ENCODE measurements at regions not wholly inside any gene's neighbourhood (a gene's known extent, or its start where the extent isn't known, plus 50 kb on each side); places are given as distances from the start of the nearest gene placed in this dataset.

- Histone ChIP-seq H3K27me3 (ENCODE audit: control insufficient read depth in 2 of 2, insufficient read depth in 2 of 2, low read length in 2 of 2) (no peaks in the 10 kb centered on the region), H3K27ac (ENCODE audit: low read depth, low read length) (no peak overlapping the region), H3K4me1 (ENCODE audit: control insufficient read depth in 2 of 2, insufficient read depth in 2 of 2, low read length in 2 of 2) (no peaks in the 10 kb centered on the region), H3K36me3 (ENCODE audit: control insufficient read depth in 2 of 3, insufficient read depth in 3 of 3, low read length in 3 of 3) (no peaks in the 10 kb centered on the region), H3K9me3 (ENCODE audit: control insufficient read depth in 2 of 3, low read length in 3 of 3) (no peaks in the 10 kb centered on the region), H3K4me3 (ENCODE audit: low read length) (no peak overlapping the region)
- Mint-ChIP-seq H3K4me3 (no peak overlapping the region), H3K27me3 (no peaks in the 10 kb centered on the region), H3K27ac (no peak overlapping the region), H3K36me3 (no peaks in the 10 kb centered on the region), H3K9me3 (peaks cover 0 to 4% (median 0%) of the 10 kb centered on the region in 11 donors), H3K4me1 (peaks cover 0 to 2% (median 0%) of the 10 kb centered on the region in 7 donors)
- ChIA-PET POLR2A (no interaction called here), CTCF (no interaction called here)
- intact Hi-C loops (cut with micrococcal nuclease), result no loop called here
- DNase-seq, result no peak
- no peak for ATAC-seq
These were observed 176.9 kb downstream of the MN1 start for GRCh38 chr22:27624705-27625104.

DNA sequence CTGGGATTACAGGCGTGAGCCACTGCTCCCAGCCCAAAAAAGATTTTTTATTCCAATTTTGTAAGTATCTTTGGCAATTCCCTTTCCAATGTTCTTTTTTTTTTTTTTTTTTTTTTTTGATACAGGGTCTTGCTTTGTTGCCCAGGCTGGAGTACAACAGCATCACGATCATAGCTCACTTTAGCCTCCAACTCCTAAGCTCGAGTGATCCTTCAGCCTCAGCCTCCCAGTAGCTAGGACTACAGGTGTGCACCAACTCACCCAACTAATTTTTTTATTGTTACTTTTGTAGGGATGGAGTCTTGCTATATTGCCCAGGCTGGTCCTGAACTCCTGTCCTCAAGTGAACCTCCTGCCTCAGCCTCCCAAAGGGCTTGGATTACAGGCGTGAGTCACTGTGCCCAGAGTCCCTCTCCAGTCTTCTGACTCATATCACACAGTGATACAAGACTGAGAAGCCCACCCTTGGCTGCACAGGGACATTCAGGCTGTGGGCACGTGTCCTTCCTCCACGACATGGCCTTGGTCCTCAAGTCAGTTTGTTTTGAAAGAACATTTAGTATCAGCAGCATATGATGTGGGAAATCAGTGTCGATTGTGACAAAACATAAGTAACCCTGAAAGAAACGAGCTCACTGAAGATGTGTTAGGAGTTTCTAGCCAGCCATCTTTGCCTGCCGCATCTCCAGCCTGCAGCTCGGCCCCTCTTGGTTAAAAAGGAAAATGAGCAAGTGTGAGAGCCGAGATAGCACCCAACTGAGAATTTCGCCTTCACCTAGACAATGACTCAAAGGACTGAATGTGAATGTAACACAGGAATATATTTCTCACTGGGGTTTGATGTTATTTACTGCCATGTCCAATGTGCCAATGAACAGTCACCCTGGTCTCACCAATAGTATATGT, 175.5 kb downstream of the MN1 start:
- no peaks in the 10 kb centered on the region for H3K27me3 ChIP-seq (ENCODE audit: control insufficient read depth in 2 of 2, insufficient read depth in 2 of 2, low read length in 2 of 2)
- CTCF ChIA-PET, result no interaction called here
- no peaks in the 10 kb centered on the region for H3K9me3 ChIP-seq (ENCODE audit: control insufficient read depth in 2 of 3, low read length in 3 of 3)

DNA sequence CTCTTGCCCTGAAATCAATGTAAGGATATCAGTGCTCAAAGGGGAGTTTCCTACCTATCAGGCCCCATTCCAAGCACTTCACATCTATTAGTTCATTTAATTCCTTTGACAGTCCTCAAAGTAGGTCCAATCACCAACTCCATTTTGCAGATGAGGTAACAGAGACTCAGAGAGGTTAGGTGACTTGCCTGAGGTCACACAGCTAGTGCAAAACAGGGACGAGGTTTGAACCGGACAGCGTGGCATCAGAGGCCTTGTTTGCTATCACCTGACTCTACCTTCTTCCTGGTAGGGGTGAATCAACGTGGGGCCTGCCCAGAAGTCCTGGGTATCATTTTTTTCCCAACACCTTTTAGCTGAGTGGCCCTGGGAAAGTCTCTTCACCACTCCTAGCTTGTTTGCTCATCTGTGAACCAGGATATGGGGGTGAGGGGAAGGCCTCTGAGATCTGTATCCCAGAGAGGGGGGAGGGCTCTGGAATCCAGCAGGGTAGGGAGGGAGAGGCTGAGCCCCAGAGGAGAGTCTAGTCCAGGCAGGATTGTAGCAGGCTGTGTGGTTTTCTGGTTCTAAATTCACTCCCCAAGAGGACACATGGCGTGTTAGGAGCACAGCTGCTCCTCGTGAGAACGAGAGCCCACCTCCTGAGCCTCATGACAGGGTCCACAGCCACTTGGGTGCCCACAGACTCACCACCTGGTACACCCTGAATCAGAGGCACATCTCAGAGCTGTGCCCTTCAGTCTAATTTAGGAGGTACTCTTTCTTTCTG, 174.7 kb downstream of the MN1 start:
- POLR2A ChIA-PET, result no interaction called here
- no peak overlapping the region for H3K27ac Mint-ChIP-seq
- no peaks in the 10 kb centered on the region for H3K27me3 ChIP-seq (ENCODE audit: control insufficient read depth in 2 of 2, insufficient read depth in 2 of 2, low read length in 2 of 2)

More for the DNA sequence above, 175.5 kb downstream of the MN1 start:
- POLR2A ChIA-PET, result no interaction called here
- peaks cover 0 to 2% (median 0%) of the 10 kb centered on the region in 7 donors for H3K4me1 Mint-ChIP-seq
- no peaks in the 10 kb centered on the region for H3K36me3 Mint-ChIP-seq
- Histone ChIP-seq H3K27ac (ENCODE audit: low read depth, low read length) (no peak overlapping the region), H3K4me1 (ENCODE audit: control insufficient read depth in 2 of 2, insufficient read depth in 2 of 2, low read length in 2 of 2) (no peaks in the 10 kb centered on the region), H3K36me3 (ENCODE audit: control insufficient read depth in 2 of 3, insufficient read depth in 3 of 3, low read length in 3 of 3) (no peaks in the 10 kb centered on the region), H3K4me3 (ENCODE audit: low read length) (no peak overlapping the region)
- H3K27ac Mint-ChIP-seq, result no peak overlapping the region
- no peak for ATAC-seq
- intact Hi-C loops (cut with micrococcal nuclease), result no loop called here
- H3K27me3 Mint-ChIP-seq, result no peaks in the 10 kb centered on the region
- H3K9me3 Mint-ChIP-seq, result peaks cover 0 to 4% (median 0%) of the 10 kb centered on the region in 11 donors
- H3K4me3 Mint-ChIP-seq, result no peak overlapping the region
- no peak for DNase-seq

DNA sequence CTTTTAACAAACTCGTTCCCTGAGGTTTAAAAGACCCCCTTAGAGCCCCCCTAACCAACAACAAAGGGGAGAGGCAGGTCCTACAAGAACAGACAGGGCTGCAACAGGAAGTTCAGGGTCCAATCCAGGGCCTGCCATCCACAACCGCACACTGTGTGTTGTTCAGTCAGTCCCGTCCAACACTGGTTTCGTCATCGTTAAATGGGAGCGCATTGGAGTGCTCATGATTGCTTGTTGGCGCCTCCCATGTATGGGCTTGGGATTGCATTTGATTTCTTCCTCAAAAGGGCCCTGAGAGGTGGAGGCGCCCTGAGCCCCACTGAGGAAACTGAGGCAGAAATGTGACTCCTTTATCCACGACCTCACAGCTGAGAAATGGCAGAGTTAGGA, 174.1 kb downstream of the MN1 start:
- Histone ChIP-seq H3K4me3 (ENCODE audit: low read length) (no peak overlapping the region), H3K36me3 (ENCODE audit: control insufficient read depth in 2 of 3, insufficient read depth in 3 of 3, low read length in 3 of 3) (no peaks in the 10 kb centered on the region), H3K4me1 (ENCODE audit: control insufficient read depth in 2 of 2, insufficient read depth in 2 of 2, low read length in 2 of 2) (no peaks in the 10 kb centered on the region), H3K9me3 (ENCODE audit: control insufficient read depth in 2 of 3, low read length in 3 of 3) (no peaks in the 10 kb centered on the region), H3K27ac (ENCODE audit: low read depth, low read length) (no peak overlapping the region), H3K27me3 (ENCODE audit: control insufficient read depth in 2 of 2, insufficient read depth in 2 of 2, low read length in 2 of 2) (no peaks in the 10 kb centered on the region)
- DNase-seq (no peak), ATAC-seq (no peak)
- H3K27me3 Mint-ChIP-seq, result peaks cover 0 to 7% (median 0%) of the 10 kb centered on the region in 5 donors
- POLR2A ChIA-PET, result no interaction called here
- no peaks in the 10 kb centered on the region for H3K4me1 Mint-ChIP-seq
- no peak overlapping the region for H3K4me3 Mint-ChIP-seq
- H3K9me3 Mint-ChIP-seq, result peaks cover 0 to 8% (median 0%) of the 10 kb centered on the region in 11 donors
- CTCF ChIA-PET, result no interaction called here
- H3K36me3 Mint-ChIP-seq, result no peaks in the 10 kb centered on the region
- intact Hi-C loops (cut with micrococcal nuclease), result no loop called here
- no peak overlapping the region for H3K27ac Mint-ChIP-seq

More for the DNA sequence above, 174.7 kb downstream of the MN1 start:
- no peak for DNase-seq
- no peaks in the 10 kb centered on the region for H3K4me1 ChIP-seq (ENCODE audit: control insufficient read depth in 2 of 2, insufficient read depth in 2 of 2, low read length in 2 of 2)
- Mint-ChIP-seq H3K9me3 (peaks cover 0 to 7% (median 0%) of the 10 kb centered on the region in 11 donors), H3K27me3 (peaks cover 0 to 6% (median 0%) of the 10 kb centered on the region in 5 donors), H3K4me3 (no peak overlapping the region), H3K4me1 (peaks cover 0 to 2% (median 0%) of the 10 kb centered on the region in 7 donors), H3K36me3 (no peaks in the 10 kb centered on the region)
- CTCF ChIA-PET, result no interaction called here
- H3K36me3 ChIP-seq (ENCODE audit: control insufficient read depth in 2 of 3, insufficient read depth in 3 of 3, low read length in 3 of 3), result no peaks in the 10 kb centered on the region
- intact Hi-C loops (cut with micrococcal nuclease), result no loop called here
- no peaks in the 10 kb centered on the region for H3K9me3 ChIP-seq (ENCODE audit: control insufficient read depth in 2 of 3, low read length in 3 of 3)
- no peak overlapping the region for H3K27ac ChIP-seq (ENCODE audit: low read depth, low read length)
- no peak for ATAC-seq
- H3K4me3 ChIP-seq (ENCODE audit: low read length), result no peak overlapping the region

GRCh38 chr22:27627901-27628300, 173.7 kb downstream of the MN1 start:
- no peak overlapping the region for H3K4me3 ChIP-seq (ENCODE audit: low read length)
- Mint-ChIP-seq H3K27me3 (peaks cover 0 to 7% (median 0%) of the 10 kb centered on the region in 5 donors), H3K4me3 (no peak overlapping the region), H3K27ac (no peak overlapping the region), H3K9me3 (peaks cover 0 to 8% (median 0%) of the 10 kb centered on the region in 11 donors), H3K4me1 (no peaks in the 10 kb centered on the region), H3K36me3 (no peaks in the 10 kb centered on the region)
- no peaks in the 10 kb centered on the region for H3K4me1 ChIP-seq (ENCODE audit: control insufficient read depth in 2 of 2, insufficient read depth in 2 of 2, low read length in 2 of 2)
- DNase-seq, result no peak
- no peaks in the 10 kb centered on the region for H3K27me3 ChIP-seq (ENCODE audit: control insufficient read depth in 2 of 2, insufficient read depth in 2 of 2, low read length in 2 of 2)
- CTCF ChIA-PET, result no interaction called here
- H3K9me3 ChIP-seq (ENCODE audit: control insufficient read depth in 2 of 3, low read length in 3 of 3), result no peaks in the 10 kb centered on the region
- H3K27ac ChIP-seq (ENCODE audit: low read depth, low read length), result no peak overlapping the region
- intact Hi-C loops (cut with micrococcal nuclease), result no loop called here
- POLR2A ChIA-PET, result no interaction called here
- ATAC-seq, result no peak
- no peaks in the 10 kb centered on the region for H3K36me3 ChIP-seq (ENCODE audit: control insufficient read depth in 2 of 3, insufficient read depth in 3 of 3, low read length in 3 of 3)

GRCh38 chr22:27628341-27628740, 173.2 kb downstream of the MN1 start:
- H3K4me3 Mint-ChIP-seq, result no peak overlapping the region
- H3K9me3 Mint-ChIP-seq, result peaks cover 0 to 8% (median 0%) of the 10 kb centered on the region in 11 donors
- no peaks in the 10 kb centered on the region for H3K4me1 Mint-ChIP-seq
- H3K4me1 ChIP-seq (ENCODE audit: control insufficient read depth in 2 of 2, insufficient read depth in 2 of 2, low read length in 2 of 2), result no peaks in the 10 kb centered on the region
- no peaks in the 10 kb centered on the region for H3K9me3 ChIP-seq (ENCODE audit: control insufficient read depth in 2 of 3, low read length in 3 of 3)
- no peak overlapping the region for H3K27ac Mint-ChIP-seq
- no peaks in the 10 kb centered on the region for H3K27me3 ChIP-seq (ENCODE audit: control insufficient read depth in 2 of 2, insufficient read depth in 2 of 2, low read length in 2 of 2)
- CTCF ChIA-PET, result no interaction called here
- ATAC-seq (no peak), DNase-seq (no peak)
- intact Hi-C loops (cut with micrococcal nuclease), result no loop called here
- no peaks in the 10 kb centered on the region for H3K36me3 Mint-ChIP-seq
- H3K27me3 Mint-ChIP-seq, result peaks cover 0 to 8% (median 3%) of the 10 kb centered on the region in 5 donors
- H3K27ac ChIP-seq (ENCODE audit: low read depth, low read length), result no peak overlapping the region
- POLR2A ChIA-PET, result no interaction called here
- no peaks in the 10 kb centered on the region for H3K36me3 ChIP-seq (ENCODE audit: control insufficient read depth in 2 of 3, insufficient read depth in 3 of 3, low read length in 3 of 3)
- H3K4me3 ChIP-seq (ENCODE audit: low read length), result no peak overlapping the region

Measured in naive thymus-derived CD4-positive, alpha-beta T cell (primary cell).